Transverse colon (tissue), 4 donors: ENCODE measurements at regions not wholly inside any gene's neighbourhood (a gene's known extent, or its start where the extent isn't known, plus 50 kb on each side); places are given as distances from the start of the nearest gene placed in this dataset.

Experiments
- DNase-seq: peaks from one replicate; pipeline ENCODE4 v3.0.0-alpha.2; 2019
- H3K27ac ChIP-seq, 4 donors: fragments of 200-600 bp; sonication (generic); 2 replicates each; pipeline ENCODE4 v1.5.1; 2016 to 2018; ENCODE audit warnings: inconsistent platforms in 4 of 4
- H3K27me3 ChIP-seq: fragments of 200-600 bp; sonication (generic); 2 replicates; pipeline ENCODE4 v1.5.1; 2017; ENCODE audit warnings: inconsistent platforms
- H3K36me3 ChIP-seq, 4 donors: fragments of 200-600 bp; sonication (generic); 2 replicates each; pipeline ENCODE4 v1.5.1; 2017 to 2019; ENCODE audit warnings: inconsistent platforms in 4 of 4
- H3K4me1 ChIP-seq, 4 donors: fragments of 200-600 bp; sonication (generic); 2 replicates each; pipeline ENCODE4 v1.5.1; 2017 to 2020; ENCODE audit warnings: inconsistent platforms in 4 of 4
- H3K4me3 ChIP-seq, 4 donors: fragments of 200-600 bp; sonication (generic); 1 replicate in 1 of 4; 2 replicates in 3 of 4; pipeline versions ENCODE4 v1.5.1 to v1.6.1; 2017 to 2019; ENCODE audit warnings: inconsistent platforms in 4 of 4
- H3K9me3 ChIP-seq, 2 donors: fragments of 200-600 bp; sonication (generic); 2 replicates each; pipeline ENCODE4 v1.5.1; 2017 to 2019; ENCODE audit warnings: inconsistent platforms in 2 of 2
- CTCF ChIP-seq, 5 experiments: fragments of 200-600 bp in 3 of 5; fragments of 450-650 bp in 2 of 5; sonication (generic) in 3 of 5; IDR thresholded peaks; 1 replicate in 2 of 5; 2 replicates in 3 of 5; pipeline ENCODE4 v1.5.1; 2016 to 2017; ENCODE audit warnings: antibody characterized with exemption in 5 of 5, inconsistent platforms in 3 of 5, mild to moderate bottlenecking in 2 of 5, moderate library complexity in 1 of 5
- EP300 ChIP-seq: sonication (generic); formaldehyde crosslinking; IDR thresholded peaks from one replicate; pipeline ENCODE4 v1.6.1; 2017; ENCODE audit warnings: antibody characterized with exemption, low read depth
- POLR2A ChIP-seq: fragments of 450-650 bp; IDR thresholded peaks from one replicate; pipeline ENCODE4 v1.6.1; 2016; ENCODE audit warnings: antibody characterized with exemption, mild to moderate bottlenecking, moderate library complexity
- POLR2AphosphoS5 ChIP-seq, 3 donors: sonication (generic); formaldehyde crosslinking; IDR thresholded peaks; one replicate each; pipeline ENCODE4 v1.6.1; 2016; ENCODE audit warnings: antibody characterized with exemption in 3 of 3
- WGBS, 2 donors: methylation state at CpG; one replicate each; pipeline ENCODE4 v1.1.5; 2018; ENCODE audit warnings: low coverage in 1 of 2; 5-methylcytosine and 5-hydroxymethylcytosine counted together
- in situ Hi-C, 4 donors: fragments of 200-750 bp; cut with MboI; loops; one replicate each; pipeline versions ENCODE4 v1.15.0 to v1.15.1; 2017; ENCODE audit warnings: low sequenced_read_pairs in 3 of 4, low pct_ligation_motif_present in 1 of 4, low pct_unique_long_range_greater_than_20kb in 1 of 4
- intact Hi-C: fragments of 100-400 bp; cut with DNase I; formaldehyde crosslinking; loops from one replicate; pipeline ENCODE4 v1.15.1; 2023; ENCODE audit warnings: low total_unique reads

GRCh38 chr1:239844833-239845232 is 246.8 kb upstream of the FMN2 start:
- intact Hi-C loops, result no loop called here
- Histone ChIP-seq H3K4me3 (no peak overlapping the region), H3K36me3 (no peaks in the 10 kb centered on the region), H3K9me3 (no peaks in the 10 kb centered on the region), H3K27me3 (no peaks in the 10 kb centered on the region), H3K4me1 (no peaks in the 10 kb centered on the region), H3K27ac (no peak overlapping the region)
- in situ Hi-C loops, result no loop called here
- 80 to 82% methylated on average over 1 of the region's 1 CpG for WGBS, 2 donors
- TF ChIP-seq POLR2A (no peak), EP300 (no peak), POLR2AphosphoS5 (IDR thresholded peaks at IDR 0.05) (no peak), CTCF (IDR thresholded peaks at IDR 0.05) (no peak)
- no peak for DNase-seq

- Histone ChIP-seq H3K27me3 (no peaks in the 10 kb centered on the region), H3K4me3 (no peak overlapping the region), H3K36me3 (no peaks in the 10 kb centered on the region), H3K27ac (no peak overlapping the region), H3K9me3 (no peaks in the 10 kb centered on the region), H3K4me1 (peaks cover 0 to 14% (median 5%) of the 10 kb centered on the region in 4 donors)
- in situ Hi-C loops (no loop called here), intact Hi-C loops (no loop called here)
- WGBS, 2 donors, result 87 to 92% methylated on average over 2 of the region's 2 CpGs
- no peak for DNase-seq
- no peak for TF ChIP-seq POLR2A
- TF ChIP-seq POLR2AphosphoS5 (IDR thresholded peaks at IDR 0.05), result no peak
- TF ChIP-seq EP300, result no peak
- no peak for TF ChIP-seq CTCF (IDR thresholded peaks at IDR 0.05)
Measured at GRCh38 chr1:239854922-239855321, 236.8 kb upstream of the FMN2 start.

GRCh38 chr1:239856067-239856466 is 235.6 kb upstream of the FMN2 start:
- in situ Hi-C loops, result no loop called here

GRCh38 chr1:239856924-239857323 is 234.8 kb upstream of the FMN2 start:
- Histone ChIP-seq H3K9me3 (no peaks in the 10 kb centered on the region), H3K27me3 (no peaks in the 10 kb centered on the region), H3K4me3 (no peak overlapping the region), H3K27ac (no peak overlapping the region), H3K36me3 (no peaks in the 10 kb centered on the region), H3K4me1 (peaks cover 0 to 14% (median 5%) of the 10 kb centered on the region in 4 donors)
- DNase-seq, result no peak
- in situ Hi-C loops, result no loop called here
- 44 to 56% methylated on average over 1 of the region's 1 CpG for WGBS, 2 donors
- intact Hi-C loops, result no loop called here
- TF ChIP-seq CTCF (IDR thresholded peaks at IDR 0.05) (no peak), EP300 (no peak), POLR2A (no peak), POLR2AphosphoS5 (IDR thresholded peaks at IDR 0.05) (no peak)

More at GRCh38 chr1:239856067-239856466, 235.6 kb upstream of the FMN2 start:
- no peak for TF ChIP-seq EP300
- WGBS, 2 donors, result 73 to 79% methylated on average over 6 of the region's 6 CpGs
- no peak for DNase-seq
- Histone ChIP-seq H3K4me3 (no peak overlapping the region), H3K4me1 (peaks cover 0 to 14% (median 5%) of the 10 kb centered on the region in 4 donors), H3K27me3 (no peaks in the 10 kb centered on the region), H3K27ac (no peak overlapping the region), H3K9me3 (no peaks in the 10 kb centered on the region), H3K36me3 (no peaks in the 10 kb centered on the region)
- intact Hi-C loops, result no loop called here

GRCh38 chr1:239858057-239858456 is 233.6 kb upstream of the FMN2 start:
- TF ChIP-seq EP300, result no peak
- TF ChIP-seq POLR2AphosphoS5 (IDR thresholded peaks at IDR 0.05), result no peak
- WGBS, 2 donors, result 34 to 39% methylated on average over 4 of the region's 4 CpGs
- Histone ChIP-seq H3K27ac (no peak overlapping the region), H3K27me3 (no peaks in the 10 kb centered on the region), H3K4me1 (peaks cover 0 to 14% (median 5%) of the 10 kb centered on the region in 4 donors), H3K4me3 (no peak overlapping the region), H3K36me3 (no peaks in the 10 kb centered on the region), H3K9me3 (no peaks in the 10 kb centered on the region)
- DNase-seq, result no peak
- intact Hi-C loops, result no loop called here
- in situ Hi-C loops, result no loop called here
